ENCODE measurements at regions not wholly inside any gene's neighbourhood (a gene's known extent, or its start where the extent isn't known, plus 50 kb on each side); places are given as distances from the start of the nearest gene placed in this dataset.

GRCh38 chr9:108441251-108441650 lies 414.5 kb downstream of the ACTL7B start:
- TF ChIP-seq CTCF (IDR thresholded peaks at IDR 0.05 in 2 of 3, conservative IDR thresholded peaks at IDR 0.05 in 1 of 3; ENCODE audit: borderline replicate concordance in 1 of 3, insufficient read depth in 1 of 3, low read depth in 2 of 3, low read length in 2 of 3) (no peak), EZH2phosphoT487 (IDR thresholded peaks at IDR 0.05; ENCODE audit: borderline replicate concordance) (no peak), EZH2 (IDR thresholded peaks at IDR 0.05) (no peak), JUND (IDR thresholded peaks at IDR 0.05) (no peak), CEBPB (IDR thresholded peaks at IDR 0.05; ENCODE audit: low read depth) (no peak), ZBTB33 (IDR thresholded peaks at IDR 0.05; ENCODE audit: extremely low read depth, insufficient replicate concordance, low read length) (no peak), POLR2AphosphoS5 (IDR thresholded peaks at IDR 0.05; ENCODE audit: low read depth, low read length) (no peak), MAX (IDR thresholded peaks at IDR 0.05) (no peak), ZNF274 (IDR thresholded peaks at IDR 0.05; ENCODE audit: low read depth, low read length) (no peak), POLR2A (IDR thresholded peaks at IDR 0.05; ENCODE audit: borderline replicate concordance, extremely low read depth, insufficient read depth, insufficient read length) (no peak), YY1 (IDR thresholded peaks at IDR 0.05; ENCODE audit: extremely low read depth, insufficient replicate concordance, low read depth, low read length) (no peak), ZFX (IDR thresholded peaks at IDR 0.05) (no peak)

Data from HCT116 (cell line).